CD14-positive monocyte (primary cell): ENCODE measurements at regions not wholly inside any gene's neighbourhood (a gene's known extent, or its start where the extent isn't known, plus 50 kb on each side); places are given as distances from the start of the nearest gene placed in this dataset.
A peak's percentile ranks its signal among the peaks of the same experiment; 100 is the strongest.

Source experiments
- DNase-seq, 3 donors: peaks; one replicate each; pipeline ENCODE4 v3.0.0-alpha.2; 2011 to 2022
- H2AFZ ChIP-seq: 2 replicates; pipeline ENCODE4 v1.6.0; 2012; ENCODE audit warnings: mild to moderate bottlenecking, low read depth, low read length, inconsistent platforms; ENCODE audit not compliant: insufficient read depth, poor library complexity, severe bottlenecking
- H3K27ac ChIP-seq, 2 donors: 1 replicate in 1 of 2; 2 replicates in 1 of 2; pipeline ENCODE4 v1.5.1; 2012 to 2013; ENCODE audit warnings: low read length in 2 of 2, control low read depth in 1 of 2, inconsistent platforms in 1 of 2, low read depth in 1 of 2, mild to moderate bottlenecking in 1 of 2
- H3K27me3 ChIP-seq, 2 donors: one replicate each; pipeline versions ENCODE4 v1.6.0 to v1.6.1; 2011 to 2013; ENCODE audit warnings: low read length in 2 of 2; ENCODE audit not compliant: control insufficient read depth in 2 of 2, insufficient read depth in 2 of 2
- H3K36me3 ChIP-seq, 2 donors: replicated peaks in 1 of 2; 1 replicate in 1 of 2; 2 replicates in 1 of 2; pipeline versions ENCODE4 v1.5.1 to v1.6.1; 2012 to 2013; ENCODE audit warnings: low read length in 2 of 2, control low read depth in 1 of 2, inconsistent platforms in 1 of 2, mild to moderate bottlenecking in 1 of 2; ENCODE audit not compliant: insufficient read depth in 2 of 2, control insufficient read depth in 1 of 2
- H3K4me1 ChIP-seq, 2 donors: 1 replicate in 1 of 2; 2 replicates in 1 of 2; pipeline versions ENCODE4 v1.5.1 to v1.6.1; 2012 to 2013; ENCODE audit warnings: low read length in 2 of 2, control low read depth in 1 of 2, inconsistent platforms in 1 of 2, mild to moderate bottlenecking in 1 of 2, moderate library complexity in 1 of 2; ENCODE audit not compliant: insufficient read depth in 2 of 2, control insufficient read depth in 1 of 2
- H3K4me2 ChIP-seq: replicated peaks from 2 replicates; pipeline ENCODE3; 2012; ENCODE audit warnings: low read length, moderate library complexity, mild to moderate bottlenecking; ENCODE audit not compliant: poor library complexity, severe bottlenecking; ENCODE audit errors: extremely low read depth
- H3K4me3 ChIP-seq, 3 experiments: fragments of 200-600 bp in 1 of 3; sonication (generic) in 1 of 3; replicated peaks in 1 of 3; 1 replicate in 2 of 3; 2 replicates in 1 of 3; pipeline ENCODE4 v1.5.1; 2011 to 2013; ENCODE audit warnings: low read length in 3 of 3, mild to moderate bottlenecking in 3 of 3, control low read depth in 2 of 3, low read depth in 2 of 3, inconsistent platforms in 1 of 3, moderate library complexity in 1 of 3
- H3K79me2 ChIP-seq: 2 replicates; pipeline ENCODE4 v1.6.0; 2012; ENCODE audit warnings: mild to moderate bottlenecking, control low read depth, inconsistent platforms, low read length, moderate library complexity; ENCODE audit not compliant: insufficient read depth
- H3K9ac ChIP-seq: 2 replicates; pipeline ENCODE4 v1.6.0; 2017; ENCODE audit warnings: low read length, mild to moderate bottlenecking; ENCODE audit not compliant: insufficient read depth, poor library complexity, severe bottlenecking
- H3K9me3 ChIP-seq, 2 donors: replicated peaks in 1 of 2; 1 replicate in 1 of 2; 2 replicates in 1 of 2; pipeline versions ENCODE4 v1.5.1 to v1.6.1; 2012 to 2013; ENCODE audit warnings: low read length in 2 of 2, control low read depth in 1 of 2; ENCODE audit not compliant: control insufficient read depth in 1 of 2, insufficient read depth in 1 of 2
- H4K20me1 ChIP-seq: 2 replicates; pipeline ENCODE4 v1.6.0; 2012; ENCODE audit warnings: mild to moderate bottlenecking, low read length, control low read depth, moderate library complexity; ENCODE audit not compliant: insufficient read depth
- H3K27ac Mint-ChIP-seq, 7 donors: one replicate each; pipeline ENCODE4 v1.8.0; 2020; ENCODE audit warnings: mild to moderate bottlenecking in 7 of 7, mixed read lengths in 7 of 7, moderate library complexity in 6 of 7, inconsistent platforms in 2 of 7
- H3K27me3 Mint-ChIP-seq, 3 donors: one replicate each; pipeline ENCODE4 v1.8.0; 2021 to 2022; ENCODE audit warnings: low read depth in 3 of 3, mild to moderate bottlenecking in 3 of 3, mixed read lengths in 3 of 3, moderate library complexity in 3 of 3, inconsistent platforms in 1 of 3
- H3K36me3 Mint-ChIP-seq, 2 donors: one replicate each; pipeline ENCODE4 v1.8.0; 2020; ENCODE audit warnings: mixed read lengths in 2 of 2, inconsistent platforms in 1 of 2, mild to moderate bottlenecking in 1 of 2
- H3K4me1 Mint-ChIP-seq: one replicate; pipeline ENCODE4 v1.8.0; 2020; ENCODE audit warnings: mild to moderate bottlenecking, mixed read lengths
- H3K4me3 Mint-ChIP-seq, 2 donors: one replicate each; pipeline ENCODE4 v1.8.0; 2020; ENCODE audit warnings: mild to moderate bottlenecking in 2 of 2, mixed read lengths in 2 of 2, moderate library complexity in 1 of 2
- H3K9me3 Mint-ChIP-seq, 7 donors: one replicate each; pipeline ENCODE4 v1.8.0; 2020 to 2022; ENCODE audit warnings: mixed read lengths in 7 of 7, mild to moderate bottlenecking in 6 of 7, moderate library complexity in 6 of 7, inconsistent platforms in 2 of 7
- WGBS: methylation state at CpG from one replicate; pipeline ENCODE4 v1.1.5; 2013; ENCODE audit warnings: missing lambda C conversion rate; ENCODE audit not compliant: insufficient coverage; 5-methylcytosine and 5-hydroxymethylcytosine counted together
- intact Hi-C, 2 donors: fragments of 100-400 bp; cut with micrococcal nuclease; formaldehyde crosslinking; loops; one replicate each; pipeline versions ENCODE4 v1.15.0 to v1.15.1; 2023
- TF ChIP-seq, protein P1 (sequence below): fragments of 200-600 bp; IDR thresholded peaks from one replicate; pipeline ENCODE4 v1.8.0; 2022; ENCODE audit warnings: antibody characterized with exemption, mild to moderate bottlenecking

DNA sequence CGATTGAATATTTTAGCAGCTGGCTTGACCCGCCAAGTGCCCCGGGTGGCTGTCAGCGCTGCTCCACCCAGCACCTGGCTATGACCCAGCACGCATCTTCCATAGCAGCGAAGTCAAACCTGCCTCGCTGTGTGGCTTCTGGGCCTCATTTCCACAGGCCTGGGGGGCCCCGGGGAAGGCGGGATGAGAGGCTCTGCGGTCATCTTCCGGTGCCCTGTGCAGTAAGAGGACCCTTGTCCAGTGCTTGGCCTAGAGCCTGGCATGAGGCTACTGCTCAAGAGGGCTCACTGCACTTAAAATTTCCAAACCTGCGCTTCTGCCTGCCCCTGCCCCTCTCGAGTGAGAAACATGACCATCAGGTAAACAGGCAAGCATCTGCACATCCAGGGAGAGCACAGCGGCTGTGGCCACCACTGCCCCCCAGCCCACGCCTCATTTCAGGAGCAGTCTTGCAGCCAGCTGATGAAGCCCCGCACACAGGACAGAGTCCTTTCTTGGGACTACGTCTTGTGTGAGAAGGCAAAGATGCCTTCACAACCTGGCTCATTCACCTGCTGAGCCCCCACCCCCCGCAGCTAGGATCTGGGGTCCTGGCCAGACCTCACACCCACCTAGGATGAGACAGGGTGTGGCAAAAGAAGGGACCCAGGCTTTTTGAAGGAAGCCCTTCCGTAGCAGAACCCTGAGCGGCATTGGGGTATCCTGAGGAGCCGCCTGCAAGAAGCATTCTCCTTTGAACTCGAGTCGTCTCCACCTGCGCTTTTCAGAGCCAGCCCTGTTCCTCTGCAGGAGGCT lies 69.5 kb upstream of the UNC5A start:
- no peak for DNase-seq
- Histone ChIP-seq H4K20me1 (no peaks in the 10 kb centered on the region), H3K9me3 (peaks cover 0 to 21% of the 10 kb centered on the region in 2 donors), H2AFZ (no peak overlapping the region), H3K36me3 (no peaks in the 10 kb centered on the region), H3K4me2 (no peak overlapping the region), H3K4me1 (no peaks in the 10 kb centered on the region), H3K27me3 (peaks cover 34 to 78% of the 10 kb centered on the region in 2 donors), H3K79me2 (no peaks in the 10 kb centered on the region), H3K9ac (no peak overlapping the region), H3K27ac (no peak overlapping the region), H3K4me3 (no peak overlapping the region)
- intact Hi-C loops = no loop called here
- Mint-ChIP-seq H3K4me3 (peak overlapping the region in 1 of 2 donors; percentile 46), H3K36me3 (no peaks in the 10 kb centered on the region), H3K9me3 (peaks cover 0 to 9% (median 3%) of the 10 kb centered on the region in 7 donors), H3K4me1 (peaks cover 6% of the 10 kb centered on the region), H3K27ac (no peak overlapping the region), H3K27me3 (peaks cover 71 to 89% (median 83%) of the 10 kb centered on the region in 3 donors)
- WGBS = 81% methylated on average over 21 of the region's 24 CpGs
- TF ChIP-seq, protein P1, sequence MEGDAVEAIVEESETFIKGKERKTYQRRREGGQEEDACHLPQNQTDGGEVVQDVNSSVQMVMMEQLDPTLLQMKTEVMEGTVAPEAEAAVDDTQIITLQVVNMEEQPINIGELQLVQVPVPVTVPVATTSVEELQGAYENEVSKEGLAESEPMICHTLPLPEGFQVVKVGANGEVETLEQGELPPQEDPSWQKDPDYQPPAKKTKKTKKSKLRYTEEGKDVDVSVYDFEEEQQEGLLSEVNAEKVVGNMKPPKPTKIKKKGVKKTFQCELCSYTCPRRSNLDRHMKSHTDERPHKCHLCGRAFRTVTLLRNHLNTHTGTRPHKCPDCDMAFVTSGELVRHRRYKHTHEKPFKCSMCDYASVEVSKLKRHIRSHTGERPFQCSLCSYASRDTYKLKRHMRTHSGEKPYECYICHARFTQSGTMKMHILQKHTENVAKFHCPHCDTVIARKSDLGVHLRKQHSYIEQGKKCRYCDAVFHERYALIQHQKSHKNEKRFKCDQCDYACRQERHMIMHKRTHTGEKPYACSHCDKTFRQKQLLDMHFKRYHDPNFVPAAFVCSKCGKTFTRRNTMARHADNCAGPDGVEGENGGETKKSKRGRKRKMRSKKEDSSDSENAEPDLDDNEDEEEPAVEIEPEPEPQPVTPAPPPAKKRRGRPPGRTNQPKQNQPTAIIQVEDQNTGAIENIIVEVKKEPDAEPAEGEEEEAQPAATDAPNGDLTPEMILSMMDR = no peak

DNA sequence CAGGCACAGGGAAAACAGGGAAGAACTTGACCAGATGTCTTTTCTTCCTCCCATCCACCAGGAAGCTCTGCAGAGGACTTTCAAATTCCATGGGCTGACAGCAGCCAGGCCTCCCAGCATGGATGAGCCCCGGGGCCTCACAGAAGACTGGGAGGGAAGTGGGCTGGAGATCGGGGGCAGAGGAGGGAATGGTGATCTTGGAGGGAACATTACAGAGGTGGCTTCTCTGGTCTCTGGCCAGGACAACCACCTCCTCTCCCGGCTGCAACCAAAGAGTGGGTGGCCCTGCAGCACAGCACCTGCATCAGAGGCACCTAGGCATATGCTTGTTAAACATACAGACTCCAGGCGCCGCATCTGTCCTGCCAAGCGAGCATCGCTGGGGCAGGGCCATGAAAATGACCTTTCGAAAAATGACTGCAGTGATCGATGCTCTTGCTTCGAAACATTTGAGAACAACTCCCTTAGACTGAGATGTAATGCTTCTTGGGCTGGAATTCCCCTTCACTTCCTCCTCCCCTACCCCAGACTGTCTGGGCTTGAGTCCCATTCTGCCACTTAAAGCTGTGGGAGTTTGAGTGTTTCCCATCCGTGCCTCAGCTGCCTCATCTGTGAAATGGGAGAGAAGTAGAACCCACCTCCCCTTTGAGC lies 68.7 kb upstream of the UNC5A start:
- Mint-ChIP-seq H3K4me3 (peak overlapping the region in 1 of 2 donors; percentile 46), H3K9me3 (peaks cover 0 to 9% (median 3%) of the 10 kb centered on the region in 7 donors), H3K27me3 (peaks cover 74 to 94% (median 87%) of the 10 kb centered on the region in 3 donors), H3K36me3 (peaks cover 0 to 2% of the 10 kb centered on the region in 2 donors), H3K4me1 (peaks cover 6% of the 10 kb centered on the region), H3K27ac (no peak overlapping the region)
- H4K20me1 ChIP-seq = no peaks in the 10 kb centered on the region
- no peaks in the 10 kb centered on the region for H3K79me2 ChIP-seq
- H3K36me3 ChIP-seq = no peaks in the 10 kb centered on the region
- intact Hi-C loops = no loop called here
- peaks cover 0 to 21% of the 10 kb centered on the region in 2 donors for H3K9me3 ChIP-seq
- H3K27ac ChIP-seq = no peak overlapping the region
- H3K9ac ChIP-seq = no peak overlapping the region
- H3K4me2 ChIP-seq = no peak overlapping the region
- peaks cover 37 to 82% of the 10 kb centered on the region in 2 donors for H3K27me3 ChIP-seq
- no peak for DNase-seq
- H3K4me3 ChIP-seq = no peak overlapping the region
- no peaks in the 10 kb centered on the region for H3K4me1 ChIP-seq
- H2AFZ ChIP-seq = no peak overlapping the region
- 80% methylated on average over 7 of the region's 11 CpGs for WGBS
- TF ChIP-seq, protein P1 = no peak
